ENCODE measurements at regions not wholly inside any gene's neighbourhood (a gene's known extent, or its start where the extent isn't known, plus 50 kb on each side); places are given as distances from the start of the nearest gene placed in this dataset.

GRCh38 chr2:41994233-41994637, 53.6 kb upstream of the PKDCC start:
- no peaks in the 10 kb centered on the region for H3K27me3 Mint-ChIP-seq (ENCODE audit: low read depth)
- H3K36me3 Mint-ChIP-seq (ENCODE audit: low read depth) = no peaks in the 10 kb centered on the region
- peaks cover 74% of the 10 kb centered on the region for H3K4me1 Mint-ChIP-seq (ENCODE audit: low read depth)
- no peak overlapping the region for H3K27ac Mint-ChIP-seq (ENCODE audit: unreplicated experiment)
- H3K9me3 Mint-ChIP-seq (ENCODE audit: low read depth) = no peaks in the 10 kb centered on the region
- no peak for DNase-seq (ENCODE audit: low spot score)
- no peak for TF ChIP-seq CTCF (IDR thresholded peaks at IDR 0.05)
- H3K4me3 Mint-ChIP-seq (ENCODE audit: unreplicated experiment) = no peak overlapping the region

- no peaks in the 10 kb centered on the region for H3K27me3 Mint-ChIP-seq (ENCODE audit: low read depth)
- no peak overlapping the region for H3K4me3 Mint-ChIP-seq (ENCODE audit: unreplicated experiment)
- TF ChIP-seq CTCF (IDR thresholded peaks at IDR 0.05) = no peak
- no peak for DNase-seq (ENCODE audit: low spot score)
- H3K27ac Mint-ChIP-seq (ENCODE audit: unreplicated experiment) = peak overlapping the region; percentile 49
- no peaks in the 10 kb centered on the region for H3K9me3 Mint-ChIP-seq (ENCODE audit: low read depth)
- peaks cover 69% of the 10 kb centered on the region for H3K4me1 Mint-ChIP-seq (ENCODE audit: low read depth)
- no peaks in the 10 kb centered on the region for H3K36me3 Mint-ChIP-seq (ENCODE audit: low read depth)
These were observed 53.2 kb upstream of the PKDCC start for GRCh38 chr2:41994661-41995060.

- peaks cover 48% of the 10 kb centered on the region for H3K4me1 Mint-ChIP-seq (ENCODE audit: low read depth)
These were observed 50.3 kb upstream of the PKDCC start for GRCh38 chr2:41997561-41997960.

More at GRCh38 chr2:41997561-41997960, 50.3 kb upstream of the PKDCC start:
- H3K4me3 Mint-ChIP-seq (ENCODE audit: unreplicated experiment) = no peak overlapping the region
- TF ChIP-seq CTCF (IDR thresholded peaks at IDR 0.05) = no peak
- H3K36me3 Mint-ChIP-seq (ENCODE audit: low read depth) = no peaks in the 10 kb centered on the region
- H3K27me3 Mint-ChIP-seq (ENCODE audit: low read depth) = no peaks in the 10 kb centered on the region
- DNase-seq (ENCODE audit: low spot score) = no peak
- H3K27ac Mint-ChIP-seq (ENCODE audit: unreplicated experiment) = no peak overlapping the region
- no peaks in the 10 kb centered on the region for H3K9me3 Mint-ChIP-seq (ENCODE audit: low read depth)

Data from chondrocyte (in vitro differentiated cells).